A673 (cell line): ENCODE measurements at regions not wholly inside any gene's neighbourhood (a gene's known extent, or its start where the extent isn't known, plus 50 kb on each side); places are given as distances from the start of the nearest gene placed in this dataset.

Experiments used
- CTCF ChIP-seq: fragments of 300-800, 200-600 bp; sonication (generic); conservative IDR thresholded peaks from 2 replicates; pipeline ENCODE4 v1.5.1; 2017; ENCODE audit warnings: low read depth, mild to moderate bottlenecking, antibody characterized with exemption, low read length, moderate library complexity, mixed read lengths
- EZH2 ChIP-seq: fragments of 200-600 bp; sonication (generic); IDR thresholded peaks from 2 replicates; pipeline ENCODE4 v1.6.1; 2017; ENCODE audit warnings: borderline replicate concordance, low read depth, mild to moderate bottlenecking, mixed read lengths, antibody characterized with exemption, low read length; ENCODE audit not compliant: poor library complexity, severe bottlenecking

- TF ChIP-seq CTCF = no peak
- no peak for TF ChIP-seq EZH2
Measured at GRCh38 chr11:82261367-82261766, 472.3 kb downstream of the FAM181B start.
